ENCODE measurements at regions not wholly inside any gene's neighbourhood (a gene's known extent, or its start where the extent isn't known, plus 50 kb on each side); places are given as distances from the start of the nearest gene placed in this dataset.

- no peak for DNase-seq
Measured at GRCh38 chr10:94194256-94194655, 168.5 kb downstream of the NOC3L start.

GRCh38 chr10:94197241-94197640 is 165.5 kb downstream of the NOC3L start:
- DNase-seq, result no peak

- DNase-seq, result no peak
Measured at GRCh38 chr10:94198324-94198723, 164.4 kb downstream of the NOC3L start.

- no peak for DNase-seq
Measured at GRCh38 chr10:94199565-94199964, 163.2 kb downstream of the NOC3L start.

- DNase-seq, result no peak
Measured at GRCh38 chr10:94200146-94200837, 162.4 kb downstream of the NOC3L start.

GRCh38 chr10:94205396-94205831 is 157.3 kb downstream of the NOC3L start:
- no peak for DNase-seq

DNA sequence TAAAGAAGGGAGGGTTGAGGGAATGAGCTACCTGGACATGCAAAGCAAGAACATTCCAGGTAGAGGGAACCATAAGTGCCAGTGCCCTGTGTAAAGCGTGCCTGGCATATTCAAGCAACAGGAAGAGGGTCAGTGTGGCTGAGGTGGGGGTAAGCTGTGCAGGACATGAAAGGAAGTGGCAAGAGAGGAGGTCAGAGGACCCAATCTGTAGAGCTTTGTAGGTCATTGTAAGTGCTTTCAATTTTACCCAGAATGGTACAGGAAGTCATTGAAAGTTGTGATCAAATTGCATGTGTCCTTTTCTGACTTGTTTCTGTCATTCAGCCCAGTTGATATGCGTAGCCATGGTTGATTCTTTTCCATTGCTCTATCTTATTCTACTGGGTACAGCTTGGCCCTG is 156.6 kb downstream of the NOC3L start:
- no peak for DNase-seq

- DNase-seq, result no peak
Measured at GRCh38 chr10:94208315-94208714, 154.4 kb downstream of the NOC3L start.

- no peak for DNase-seq
Measured at GRCh38 chr10:94210440-94211168, 152.1 kb downstream of the NOC3L start.

- no peak for DNase-seq
Measured at GRCh38 chr10:94211169-94211510, 151.6 kb downstream of the NOC3L start.

DNA sequence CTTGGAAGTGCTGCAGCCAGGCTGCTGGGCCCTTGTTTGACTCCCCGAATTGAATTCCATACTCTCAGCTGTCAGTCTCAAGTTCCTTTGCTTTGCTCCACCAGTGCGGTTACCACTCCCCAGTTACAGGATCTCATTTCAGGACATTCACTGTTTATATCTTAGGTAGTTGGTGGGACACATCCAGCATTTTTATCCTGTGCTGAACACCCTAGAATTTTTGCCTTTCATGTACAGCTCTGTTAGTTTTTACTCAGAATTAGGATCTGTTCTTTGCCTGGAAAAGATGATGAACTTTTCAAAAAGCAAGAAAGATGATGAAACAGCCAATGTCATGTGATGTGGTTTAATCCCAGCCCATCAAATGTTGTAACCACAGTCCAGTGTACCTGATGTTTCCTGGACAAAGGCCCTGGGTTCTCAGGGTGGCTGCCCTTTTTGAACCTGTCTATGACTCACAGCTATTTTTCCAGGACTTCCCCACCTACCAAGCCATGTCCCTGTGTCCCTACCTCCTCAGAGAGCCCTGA is 149.7 kb downstream of the NOC3L start:
- DNase-seq, result no peak

- no peak for DNase-seq
Measured at GRCh38 chr10:94213980-94214379, 148.8 kb downstream of the NOC3L start.

GRCh38 chr10:94214481-94214893 is 148.3 kb downstream of the NOC3L start:
- no peak for DNase-seq

GRCh38 chr10:94216201-94216600 is 146.5 kb downstream of the NOC3L start:
- DNase-seq, result no peak

DNA sequence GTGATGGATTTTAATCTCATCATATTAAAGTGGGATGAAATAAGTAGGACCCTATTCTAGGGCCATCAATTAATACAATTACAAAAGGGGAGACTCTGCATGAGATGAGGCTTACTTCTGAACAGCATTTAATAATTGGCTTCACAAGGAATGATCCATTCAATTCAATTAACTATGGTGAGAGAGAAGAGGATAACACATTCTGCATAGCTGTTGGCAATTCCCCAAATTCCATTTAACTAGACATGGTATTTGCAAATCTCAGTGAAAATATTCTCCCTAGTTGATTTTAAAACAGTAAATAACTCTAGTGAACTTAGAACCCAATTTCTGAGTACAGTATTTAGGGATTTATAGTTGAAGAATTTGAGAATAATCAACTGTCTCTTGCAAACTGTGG is 145.3 kb downstream of the NOC3L start:
- no peak for DNase-seq

- DNase-seq, result no peak
Measured at GRCh38 chr10:94218493-94219183, 144.1 kb downstream of the NOC3L start.

GRCh38 chr10:94219829-94220228 is 142.9 kb downstream of the NOC3L start:
- DNase-seq, result no peak

- DNase-seq, result no peak
Measured at GRCh38 chr10:94220717-94221116, 142.0 kb downstream of the NOC3L start.

- no peak for DNase-seq
Measured at GRCh38 chr10:94223702-94224370, 138.9 kb downstream of the NOC3L start.

DNA sequence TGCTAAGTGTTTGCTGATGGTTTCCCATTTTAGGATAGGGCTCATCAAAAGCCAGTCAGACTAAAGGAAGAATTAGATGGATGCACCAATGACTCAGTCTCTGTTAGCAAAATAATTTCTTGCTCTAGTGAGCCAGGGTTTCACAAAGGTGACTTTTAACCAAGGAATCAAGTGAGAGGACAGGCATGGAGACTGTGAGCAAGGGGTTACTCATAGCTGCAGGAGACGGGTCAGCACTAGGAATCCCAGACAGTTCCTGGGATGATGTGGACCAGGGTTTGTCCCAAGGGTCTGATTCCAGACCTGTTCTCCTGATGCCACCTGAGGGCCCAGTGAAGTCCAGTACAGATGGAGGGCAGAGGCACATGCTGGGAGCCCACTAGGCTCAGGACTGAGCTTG is 138.1 kb downstream of the NOC3L start:
- DNase-seq, result no peak

- no peak for DNase-seq
Measured at GRCh38 chr10:94225589-94225988, 137.2 kb downstream of the NOC3L start.

DNA sequence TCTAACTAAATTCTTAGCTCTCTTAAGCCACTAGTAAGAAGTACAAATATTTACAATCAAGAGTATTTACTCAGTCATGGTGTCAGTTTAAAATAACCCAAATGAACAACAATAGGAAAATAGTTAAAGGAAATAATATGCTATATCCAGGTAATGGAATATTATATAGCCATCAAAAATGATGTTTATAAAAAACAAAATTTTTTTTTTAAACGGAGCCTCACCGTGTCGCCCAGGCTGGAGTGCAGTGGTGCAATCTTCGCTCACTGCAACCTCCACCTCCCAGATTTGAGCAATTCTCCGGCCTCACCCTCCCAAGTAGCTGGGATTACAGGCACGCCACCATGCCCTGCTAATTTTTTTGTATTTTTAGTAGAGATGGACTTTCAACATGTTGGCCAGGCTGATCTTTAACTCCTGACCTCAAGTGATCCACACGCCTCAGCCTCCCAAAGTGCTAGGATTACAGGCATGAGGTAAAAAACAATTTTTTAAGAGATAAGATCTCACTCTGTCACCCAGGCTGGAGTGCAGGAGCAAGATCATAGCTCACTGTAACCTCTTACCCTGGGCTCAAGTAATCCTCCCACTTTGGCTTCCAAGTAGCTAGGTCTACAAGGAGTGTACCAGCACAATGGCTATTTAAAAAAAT is 132.5 kb downstream of the NOC3L start:
- no peak for DNase-seq

All from effector CD8-positive, alpha-beta T cell (primary cell).